ENCODE measurements at regions not wholly inside any gene's neighbourhood (a gene's known extent, or its start where the extent isn't known, plus 50 kb on each side); places are given as distances from the start of the nearest gene placed in this dataset.

GRCh38 chr6:113742342-113742741 is 114.8 kb upstream of the MARCKS start:
- TF ChIP-seq CTCF (conservative IDR thresholded peaks at IDR 0.05) (no peak), ZFX (IDR thresholded peaks at IDR 0.05) (no peak)
- no peak overlapping the region for H3K27ac ChIP-seq

- TF ChIP-seq CTCF (conservative IDR thresholded peaks at IDR 0.05) (no peak), ZFX (IDR thresholded peaks at IDR 0.05) (no peak)
- H3K27ac ChIP-seq: no peak overlapping the region
Observed at GRCh38 chr6:113744861-113745260, 112.3 kb upstream of the MARCKS start.

GRCh38 chr6:113750151-113750855 is 106.8 kb upstream of the MARCKS start:
- no peak overlapping the region for H3K27ac ChIP-seq
- TF ChIP-seq CTCF (conservative IDR thresholded peaks at IDR 0.05) (no peak), ZFX (IDR thresholded peaks at IDR 0.05) (no peak)

- no peak overlapping the region for H3K27ac ChIP-seq
- TF ChIP-seq ZFX (IDR thresholded peaks at IDR 0.05) (no peak), CTCF (conservative IDR thresholded peaks at IDR 0.05) (no peak)
Observed at GRCh38 chr6:113754291-113754690, 102.9 kb upstream of the MARCKS start.

GRCh38 chr6:113755449-113756289 is 101.5 kb upstream of the MARCKS start:
- no peak for TF ChIP-seq ZFX (IDR thresholded peaks at IDR 0.05)
- no peak for TF ChIP-seq CTCF (conservative IDR thresholded peaks at IDR 0.05)

GRCh38 chr6:113756290-113756665 is 100.9 kb upstream of the MARCKS start:
- TF ChIP-seq CTCF (conservative IDR thresholded peaks at IDR 0.05) (no peak), ZFX (IDR thresholded peaks at IDR 0.05) (no peak)
- no peak overlapping the region for H3K27ac ChIP-seq

More at GRCh38 chr6:113755449-113756289, 101.5 kb upstream of the MARCKS start:
- H3K27ac ChIP-seq: no peak overlapping the region

GRCh38 chr6:113758214-113758613 is 98.9 kb upstream of the MARCKS start:
- no peak for TF ChIP-seq CTCF (conservative IDR thresholded peaks at IDR 0.05)
- TF ChIP-seq ZFX (IDR thresholded peaks at IDR 0.05): no peak
- H3K27ac ChIP-seq: no peak overlapping the region

All from C4-2B (cell line).